SH-SY5Y (cell line): ENCODE measurements at regions not wholly inside any gene's neighbourhood (a gene's known extent, or its start where the extent isn't known, plus 50 kb on each side); places are given as distances from the start of the nearest gene placed in this dataset.

Experiments used
- GATA2 ChIP-seq: IDR thresholded peaks from 2 replicates; pipeline ENCODE4 v1.6.1; 2011; ENCODE audit warnings: mild to moderate bottlenecking, low read depth, low read length
- GATA3 ChIP-seq: IDR thresholded peaks from 2 replicates; pipeline ENCODE4 v1.6.1; 2011; ENCODE audit warnings: low read depth, mild to moderate bottlenecking, low read length, moderate library complexity

- TF ChIP-seq GATA2 (no peak), GATA3 (no peak)
These were observed 69.7 kb upstream of the PPARGC1A start for GRCh38 chr4:23959396-23960148.
